H9 (cell line): ENCODE measurements at regions not wholly inside any gene's neighbourhood (a gene's known extent, or its start where the extent isn't known, plus 50 kb on each side); places are given as distances from the start of the nearest gene placed in this dataset.

Source experiments
- DNase-seq: peaks from one replicate; pipeline ENCODE4 v3.0.0-alpha.2; 2017
- H2AFZ ChIP-seq: one replicate; pipeline ENCODE4 v1.6.1; 2013; ENCODE audit warnings: mild to moderate bottlenecking, low read length, control low read depth, moderate library complexity
- H2AK5ac ChIP-seq: 2 replicates; pipeline ENCODE4 v1.6.1; 2013; ENCODE audit warnings: low read length, control low read depth, mixed read lengths; ENCODE audit not compliant: insufficient read length
- H2BK120ac ChIP-seq: one replicate; pipeline ENCODE4 v1.6.1; 2013; ENCODE audit warnings: low read depth, mild to moderate bottlenecking, low read length, control low read depth, inconsistent platforms; ENCODE audit not compliant: poor library complexity, severe bottlenecking
- H2BK12ac ChIP-seq: 2 replicates; pipeline ENCODE4 v1.6.1; 2013; ENCODE audit warnings: low read length, control low read depth, mixed read lengths, low read depth; ENCODE audit not compliant: insufficient read length
- H2BK15ac ChIP-seq: 2 replicates; pipeline ENCODE4 v1.6.1; 2013; ENCODE audit warnings: low read depth, low read length, control low read depth
- H2BK20ac ChIP-seq: one replicate; pipeline ENCODE4 v1.6.1; 2013; ENCODE audit warnings: low read depth, mild to moderate bottlenecking, low read length, control low read depth, inconsistent platforms; ENCODE audit not compliant: poor library complexity, severe bottlenecking
- H2BK5ac ChIP-seq: 2 replicates; pipeline ENCODE4 v1.6.1; 2013; ENCODE audit warnings: low read length, control low read depth, mixed read lengths; ENCODE audit not compliant: insufficient read length
- H3K14ac ChIP-seq: 2 replicates; pipeline ENCODE4 v1.6.1; 2013; ENCODE audit warnings: low read length, control low read depth; ENCODE audit not compliant: insufficient read depth
- H3K18ac ChIP-seq: 2 replicates; pipeline ENCODE4 v1.6.1; 2013; ENCODE audit warnings: low read depth, mild to moderate bottlenecking, mixed read lengths, low read length, control low read depth; ENCODE audit not compliant: insufficient read length
- H3K23ac ChIP-seq: 2 replicates; pipeline ENCODE4 v1.6.1; 2013; ENCODE audit warnings: low read length, control low read depth, mixed read lengths, low read depth; ENCODE audit not compliant: insufficient read length
- H3K23me2 ChIP-seq: 2 replicates; pipeline ENCODE4 v1.6.1; 2013; ENCODE audit warnings: low read depth, mild to moderate bottlenecking, mixed read lengths, low read length, control low read depth; ENCODE audit not compliant: insufficient read length, poor library complexity, severe bottlenecking
- H3K27ac ChIP-seq: 2 replicates; pipeline ENCODE4 v1.5.1; 2013; ENCODE audit warnings: low read length, control low read depth, mixed read lengths, low read depth; ENCODE audit not compliant: insufficient read length
- H3K27me3 ChIP-seq: 2 replicates; pipeline ENCODE4 v1.6.1; 2013; ENCODE audit warnings: low read length, control low read depth, inconsistent platforms; ENCODE audit not compliant: insufficient read depth
- H3K4ac ChIP-seq: 2 replicates; pipeline ENCODE4 v1.6.1; 2013; ENCODE audit warnings: low read depth, mild to moderate bottlenecking, control low read depth, inconsistent platforms, low read length, moderate library complexity
- H3K4me1 ChIP-seq: 2 replicates; pipeline ENCODE4 v1.6.1; 2013; ENCODE audit warnings: low read length, control low read depth, inconsistent platforms; ENCODE audit not compliant: insufficient read depth
- H3K4me2 ChIP-seq: 2 replicates; pipeline ENCODE4 v1.6.1; 2013; ENCODE audit warnings: low read length, control low read depth, mixed read lengths; ENCODE audit not compliant: insufficient read length, insufficient read depth
- H3K56ac ChIP-seq: 2 replicates; pipeline ENCODE4 v1.6.1; 2013; ENCODE audit warnings: low read depth, mild to moderate bottlenecking, mixed read lengths, low read length, control low read depth; ENCODE audit not compliant: insufficient read length
- H3K79me1 ChIP-seq: 2 replicates; pipeline ENCODE4 v1.6.1; 2013; ENCODE audit warnings: low read depth, mild to moderate bottlenecking, moderate library complexity, low read length, control low read depth, inconsistent platforms; ENCODE audit not compliant: insufficient read depth, poor library complexity, severe bottlenecking
- H3K79me2 ChIP-seq: 2 replicates; pipeline ENCODE4 v1.6.1; 2013; ENCODE audit warnings: low read length, control low read depth, inconsistent platforms; ENCODE audit not compliant: insufficient read depth
- H3K9ac ChIP-seq: 2 replicates; pipeline ENCODE4 v1.6.1; 2013; ENCODE audit warnings: low read length, control low read depth, mixed read lengths; ENCODE audit not compliant: insufficient read length; ENCODE audit errors: extremely low read depth
- H3K9me3 ChIP-seq: one replicate; pipeline ENCODE4 v1.6.1; 2013; ENCODE audit warnings: low read depth, low read length, inconsistent platforms; ENCODE audit not compliant: control insufficient read depth
- H3T11ph ChIP-seq: one replicate; pipeline ENCODE4 v1.6.1; 2013; ENCODE audit warnings: mild to moderate bottlenecking, low read length, control low read depth, inconsistent platforms
- H4K20me1 ChIP-seq: one replicate; pipeline ENCODE4 v1.6.1; 2013; ENCODE audit not compliant: control insufficient read depth, insufficient read length, insufficient read depth
- H4K5ac ChIP-seq: 2 replicates; pipeline ENCODE4 v1.6.1; 2013; ENCODE audit warnings: low read depth, mild to moderate bottlenecking, mixed read lengths, low read length, control low read depth; ENCODE audit not compliant: insufficient read length
- H4K8ac ChIP-seq: replicated peaks from 2 replicates; pipeline ENCODE4 v1.6.1; 2013; ENCODE audit warnings: low read length, control low read depth, mixed read lengths, low read depth; ENCODE audit not compliant: insufficient read length
- H4K91ac ChIP-seq: 2 replicates; pipeline ENCODE4 v1.6.1; 2013; ENCODE audit warnings: low read depth, mild to moderate bottlenecking, moderate library complexity, mixed read lengths, low read length, control low read depth; ENCODE audit not compliant: insufficient read length
- H3K27ac Mint-ChIP-seq, 3 experiments: 2 replicates in 2 of 3; 3 replicates in 1 of 3; pipeline ENCODE4 v1.8.0; 2020 to 2021; ENCODE audit warnings: mixed read lengths in 3 of 3, mild to moderate bottlenecking in 1 of 3, moderate library complexity in 1 of 3
- H3K27me3 Mint-ChIP-seq: 2 replicates; pipeline ENCODE4 v1.8.0; 2021; ENCODE audit warnings: low read depth, mild to moderate bottlenecking, moderate library complexity, mixed read lengths
- H3K36me3 Mint-ChIP-seq, 3 experiments: 2 replicates in 2 of 3; 3 replicates in 1 of 3; pipeline ENCODE4 v1.8.0; 2020 to 2021; ENCODE audit warnings: low read depth in 3 of 3, mixed read lengths in 3 of 3; ENCODE audit not compliant: insufficient read depth in 1 of 3
- H3K4me1 Mint-ChIP-seq, 2 experiments: 2 replicates each; pipeline ENCODE4 v1.8.0; 2020; ENCODE audit warnings: mixed read lengths in 2 of 2
- H3K4me3 Mint-ChIP-seq, 2 experiments: 2 replicates in 1 of 2; 3 replicates in 1 of 2; pipeline ENCODE4 v1.8.0; 2020 to 2021; ENCODE audit warnings: mild to moderate bottlenecking in 2 of 2, mixed read lengths in 2 of 2, moderate library complexity in 1 of 2
- H3K9me3 Mint-ChIP-seq, 2 experiments: 2 replicates in 1 of 2; 3 replicates in 1 of 2; pipeline ENCODE4 v1.8.0; 2020; ENCODE audit warnings: mild to moderate bottlenecking in 2 of 2, mixed read lengths in 2 of 2, moderate library complexity in 1 of 2
- WGBS: extraction: QIAGEN DNeasy Blood & Tissue Kit; methylation state at CpG from one replicate; pipeline ENCODE4 v1.1.7; 2013; ENCODE audit warnings: missing lambda C conversion rate, low lambda C conversion rate, mixed read lengths; ENCODE audit not compliant: insufficient read length; ENCODE audit errors: extremely low coverage; 5-methylcytosine and 5-hydroxymethylcytosine counted together
- TF ChIP-seq, protein P1 (sequence below): fragments of 200-600 bp; sonication (generic); conservative IDR thresholded peaks from 3 replicates; pipeline ENCODE4 v1.8.0; 2021; ENCODE audit warnings: antibody characterized with exemption, mild to moderate bottlenecking

DNA sequence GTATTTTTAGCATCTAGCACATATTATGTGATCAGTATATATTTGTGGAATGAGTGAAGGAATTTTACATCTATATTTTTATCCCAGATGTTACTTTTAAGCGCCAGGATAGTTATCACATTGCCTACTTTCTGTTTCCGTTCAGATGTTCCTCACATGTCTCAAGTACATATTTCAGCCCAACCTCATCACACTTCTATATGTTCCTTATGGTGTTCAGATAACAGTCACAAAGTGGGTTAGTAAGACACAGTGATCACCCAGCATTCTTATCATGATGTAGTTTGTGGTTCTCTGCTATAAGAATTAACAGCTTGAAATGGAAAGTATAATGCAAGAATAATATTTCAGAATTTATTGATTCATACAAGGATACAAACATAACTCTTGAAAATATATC is 170.0 kb upstream of the RASA1 start:
- no peaks in the 10 kb centered on the region for H3K27me3 ChIP-seq
- H2BK15ac ChIP-seq: no peak overlapping the region
- H3K27ac ChIP-seq: no peak overlapping the region
- H2BK120ac ChIP-seq: no peak overlapping the region
- H3K23me2 ChIP-seq: no peaks in the 10 kb centered on the region
- no peaks in the 10 kb centered on the region for H3K4me1 ChIP-seq
- H3K4me2 ChIP-seq: no peak overlapping the region
- no peaks in the 10 kb centered on the region for H4K20me1 ChIP-seq
- no CpG with 5 or more reads among the region's 2 CpGs for WGBS
- no peak overlapping the region for H2BK12ac ChIP-seq
- TF ChIP-seq, protein P1, sequence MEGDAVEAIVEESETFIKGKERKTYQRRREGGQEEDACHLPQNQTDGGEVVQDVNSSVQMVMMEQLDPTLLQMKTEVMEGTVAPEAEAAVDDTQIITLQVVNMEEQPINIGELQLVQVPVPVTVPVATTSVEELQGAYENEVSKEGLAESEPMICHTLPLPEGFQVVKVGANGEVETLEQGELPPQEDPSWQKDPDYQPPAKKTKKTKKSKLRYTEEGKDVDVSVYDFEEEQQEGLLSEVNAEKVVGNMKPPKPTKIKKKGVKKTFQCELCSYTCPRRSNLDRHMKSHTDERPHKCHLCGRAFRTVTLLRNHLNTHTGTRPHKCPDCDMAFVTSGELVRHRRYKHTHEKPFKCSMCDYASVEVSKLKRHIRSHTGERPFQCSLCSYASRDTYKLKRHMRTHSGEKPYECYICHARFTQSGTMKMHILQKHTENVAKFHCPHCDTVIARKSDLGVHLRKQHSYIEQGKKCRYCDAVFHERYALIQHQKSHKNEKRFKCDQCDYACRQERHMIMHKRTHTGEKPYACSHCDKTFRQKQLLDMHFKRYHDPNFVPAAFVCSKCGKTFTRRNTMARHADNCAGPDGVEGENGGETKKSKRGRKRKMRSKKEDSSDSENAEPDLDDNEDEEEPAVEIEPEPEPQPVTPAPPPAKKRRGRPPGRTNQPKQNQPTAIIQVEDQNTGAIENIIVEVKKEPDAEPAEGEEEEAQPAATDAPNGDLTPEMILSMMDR: no peak
- H3K23ac ChIP-seq: no peak overlapping the region
- H3K79me1 ChIP-seq: no peaks in the 10 kb centered on the region
- H3K4ac ChIP-seq: no peak overlapping the region
- H4K5ac ChIP-seq: no peak overlapping the region
- H3K79me2 ChIP-seq: no peaks in the 10 kb centered on the region
- H3K27me3 Mint-ChIP-seq: no peaks in the 10 kb centered on the region
- H3K36me3 Mint-ChIP-seq: no peaks in the 10 kb centered on the region
- H3K18ac ChIP-seq: no peak overlapping the region
- DNase-seq: no peak
- H3K56ac ChIP-seq: no peak overlapping the region
- H2BK20ac ChIP-seq: no peak overlapping the region
- H3K4me1 Mint-ChIP-seq: no peaks in the 10 kb centered on the region
- H3K9ac ChIP-seq: no peak overlapping the region
- H3K9me3 ChIP-seq: no peaks in the 10 kb centered on the region
- H4K91ac ChIP-seq: no peak overlapping the region
- no peak overlapping the region for H2BK5ac ChIP-seq
- H3K9me3 Mint-ChIP-seq: no peaks in the 10 kb centered on the region
- no peak overlapping the region for H3K4me3 Mint-ChIP-seq
- no peak overlapping the region for H4K8ac ChIP-seq
- no peak overlapping the region for H2AK5ac ChIP-seq
- no peak overlapping the region for H2AFZ ChIP-seq
- no peak overlapping the region for H3K27ac Mint-ChIP-seq
- H3T11ph ChIP-seq: no peak overlapping the region
- H3K14ac ChIP-seq: no peak overlapping the region
